Glutamatergic neuron (in vitro differentiated cells): ENCODE measurements at regions not wholly inside any gene's neighbourhood (a gene's known extent, or its start where the extent isn't known, plus 50 kb on each side); places are given as distances from the start of the nearest gene placed in this dataset.
A peak's percentile ranks its signal among the peaks of the same experiment; 100 is the strongest.
"Not testable (repeated sequence)": the region's sequence is repeated elsewhere in the genome, so short reads cannot be mapped to it uniquely, and the experiment has no call there.

Experiments used
- DNase-seq: peaks from one replicate; pipeline ENCODE4 v3.0.0; 2022
- H3K27ac Mint-ChIP-seq: one replicate; pipeline ENCODE4 v1.8.0; 2020; ENCODE audit warnings: mild to moderate bottlenecking, mixed read lengths, inconsistent platforms; ENCODE audit not compliant: unreplicated experiment
- H3K27me3 Mint-ChIP-seq: one replicate; pipeline ENCODE4 v1.8.0; 2020; ENCODE audit warnings: mild to moderate bottlenecking, moderate library complexity, mixed read lengths, inconsistent platforms; ENCODE audit not compliant: unreplicated experiment
- H3K36me3 Mint-ChIP-seq: one replicate; pipeline ENCODE4 v1.8.0; 2020; ENCODE audit warnings: mild to moderate bottlenecking, mixed read lengths, inconsistent platforms; ENCODE audit not compliant: unreplicated experiment
- H3K4me1 Mint-ChIP-seq: one replicate; pipeline ENCODE4 v1.8.0; 2020; ENCODE audit warnings: mild to moderate bottlenecking, low read depth, mixed read lengths, inconsistent platforms; ENCODE audit not compliant: unreplicated experiment
- H3K4me3 Mint-ChIP-seq: one replicate; pipeline ENCODE4 v1.8.0; 2020; ENCODE audit warnings: mild to moderate bottlenecking, mixed read lengths, inconsistent platforms; ENCODE audit not compliant: unreplicated experiment
- H3K9me3 Mint-ChIP-seq: one replicate; pipeline ENCODE4 v1.8.0; 2020; ENCODE audit warnings: mild to moderate bottlenecking, moderate library complexity, mixed read lengths, inconsistent platforms; ENCODE audit not compliant: unreplicated experiment
- CTCF ChIP-seq: fragments of 200-600 bp; sonication (generic); IDR thresholded peaks from one replicate; pipeline ENCODE4 v1.5.0; 2021; ENCODE audit not compliant: partially characterized antibody, unreplicated experiment

GRCh38 chr14:84937449-84937848, 592.5 kb upstream of the FLRT2 start:
- H3K4me1 Mint-ChIP-seq = peaks cover 5% of the 10 kb centered on the region
- no peak overlapping the region for H3K4me3 Mint-ChIP-seq

GRCh38 chr14:84944901-84945300, 585.0 kb upstream of the FLRT2 start:
- not testable (repeated sequence) for H3K9me3 Mint-ChIP-seq, H3K4me3 Mint-ChIP-seq, H3K4me1 Mint-ChIP-seq, H3K36me3 Mint-ChIP-seq, H3K27ac Mint-ChIP-seq, DNase-seq, H3K27me3 Mint-ChIP-seq

More at GRCh38 chr14:84937449-84937848, 592.5 kb upstream of the FLRT2 start:
- TF ChIP-seq CTCF = no peak
- Mint-ChIP-seq H3K36me3 (no peaks in the 10 kb centered on the region), H3K27ac (no peak overlapping the region), H3K9me3 (peaks cover 3% of the 10 kb centered on the region), H3K27me3 (no peaks in the 10 kb centered on the region)
- DNase-seq = no peak

- Mint-ChIP-seq H3K27ac (no peak overlapping the region), H3K9me3 (no peaks in the 10 kb centered on the region), H3K4me3 (no peak overlapping the region), H3K4me1 (peaks cover 5% of the 10 kb centered on the region), H3K27me3 (no peaks in the 10 kb centered on the region), H3K36me3 (no peaks in the 10 kb centered on the region)
- DNase-seq = no peak
- TF ChIP-seq CTCF = no peak
Observed at GRCh38 chr14:84959851-84960520, 570.0 kb upstream of the FLRT2 start.

- no peaks in the 10 kb centered on the region for H3K9me3 Mint-ChIP-seq
- TF ChIP-seq CTCF = no peak
- DNase-seq = no peak
- H3K4me1 Mint-ChIP-seq = peaks cover 5% of the 10 kb centered on the region
- H3K27ac Mint-ChIP-seq = peak overlapping the region; percentile 13
- no peaks in the 10 kb centered on the region for H3K36me3 Mint-ChIP-seq
- H3K4me3 Mint-ChIP-seq = no peak overlapping the region
- no peaks in the 10 kb centered on the region for H3K27me3 Mint-ChIP-seq
Observed at GRCh38 chr14:84961637-84962036, 568.3 kb upstream of the FLRT2 start.

GRCh38 chr14:84963518-84963917, 566.4 kb upstream of the FLRT2 start:
- TF ChIP-seq CTCF = no peak
- Mint-ChIP-seq H3K4me1 (peaks cover 5% of the 10 kb centered on the region), H3K9me3 (no peaks in the 10 kb centered on the region)

More at GRCh38 chr14:84963518-84963917, 566.4 kb upstream of the FLRT2 start:
- H3K27ac Mint-ChIP-seq = no peak overlapping the region
- H3K4me3 Mint-ChIP-seq = no peak overlapping the region
- no peaks in the 10 kb centered on the region for H3K27me3 Mint-ChIP-seq
- no peak for DNase-seq
- no peaks in the 10 kb centered on the region for H3K36me3 Mint-ChIP-seq
